ENCODE measurements at regions not wholly inside any gene's neighbourhood (a gene's known extent, or its start where the extent isn't known, plus 50 kb on each side); places are given as distances from the start of the nearest gene placed in this dataset.

DNA sequence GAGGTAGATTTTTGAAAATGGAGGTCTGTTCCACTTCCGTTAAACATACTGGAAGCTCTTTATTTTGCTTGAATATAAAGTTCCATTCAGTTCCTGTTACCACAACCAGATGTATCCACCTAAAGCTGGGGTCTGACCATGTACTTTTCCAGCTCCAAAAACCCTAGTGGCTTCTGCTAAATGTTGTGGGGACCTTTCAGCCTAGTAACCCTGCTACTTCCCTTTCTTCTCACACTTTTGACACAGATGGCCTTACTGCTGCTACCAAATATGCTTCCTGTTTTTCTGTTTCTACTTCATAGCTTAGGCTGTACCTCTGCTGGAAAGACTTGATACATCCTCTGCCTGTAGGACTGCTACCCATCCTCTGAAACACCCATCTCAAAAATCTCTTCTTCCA is 87.8 kb downstream of the COL6A6 start:
- no peak overlapping the region for H3K4me3 ChIP-seq (ENCODE audit: low read length in 3 of 3)
- H3K4me1 ChIP-seq (ENCODE audit: control insufficient read depth in 2 of 3, insufficient read depth in 2 of 3, low read depth in 1 of 3, low read length in 3 of 3), result no peaks in the 10 kb centered on the region
- H3K9ac ChIP-seq (ENCODE audit: low read length in 3 of 3), result no peak overlapping the region
- peaks cover 0 to 15% (median 3%) of the 10 kb centered on the region in 3 donors for H3K9me3 ChIP-seq (ENCODE audit: control insufficient read depth in 2 of 3, insufficient read depth in 1 of 3, low read length in 3 of 3)
- DNase-seq (no peak), FAIRE-seq (no peak)
- H3K36me3 ChIP-seq (ENCODE audit: control insufficient read depth in 2 of 3, insufficient read depth in 3 of 3, low read length in 3 of 3), result no peaks in the 10 kb centered on the region
- H3K27ac ChIP-seq (ENCODE audit: low read depth in 2 of 2, low read length in 2 of 2), result no peak overlapping the region
- intact Hi-C loops (cut with DNase I), result no loop called here
- H3K27me3 ChIP-seq (ENCODE audit: control insufficient read depth, insufficient read depth, low read length), result no peaks in the 10 kb centered on the region
- TF ChIP-seq, protein P1, sequence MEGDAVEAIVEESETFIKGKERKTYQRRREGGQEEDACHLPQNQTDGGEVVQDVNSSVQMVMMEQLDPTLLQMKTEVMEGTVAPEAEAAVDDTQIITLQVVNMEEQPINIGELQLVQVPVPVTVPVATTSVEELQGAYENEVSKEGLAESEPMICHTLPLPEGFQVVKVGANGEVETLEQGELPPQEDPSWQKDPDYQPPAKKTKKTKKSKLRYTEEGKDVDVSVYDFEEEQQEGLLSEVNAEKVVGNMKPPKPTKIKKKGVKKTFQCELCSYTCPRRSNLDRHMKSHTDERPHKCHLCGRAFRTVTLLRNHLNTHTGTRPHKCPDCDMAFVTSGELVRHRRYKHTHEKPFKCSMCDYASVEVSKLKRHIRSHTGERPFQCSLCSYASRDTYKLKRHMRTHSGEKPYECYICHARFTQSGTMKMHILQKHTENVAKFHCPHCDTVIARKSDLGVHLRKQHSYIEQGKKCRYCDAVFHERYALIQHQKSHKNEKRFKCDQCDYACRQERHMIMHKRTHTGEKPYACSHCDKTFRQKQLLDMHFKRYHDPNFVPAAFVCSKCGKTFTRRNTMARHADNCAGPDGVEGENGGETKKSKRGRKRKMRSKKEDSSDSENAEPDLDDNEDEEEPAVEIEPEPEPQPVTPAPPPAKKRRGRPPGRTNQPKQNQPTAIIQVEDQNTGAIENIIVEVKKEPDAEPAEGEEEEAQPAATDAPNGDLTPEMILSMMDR (IDR thresholded peaks at IDR 0.05; ENCODE audit: borderline replicate concordance, extremely low read depth, insufficient read depth), result no peak

DNA sequence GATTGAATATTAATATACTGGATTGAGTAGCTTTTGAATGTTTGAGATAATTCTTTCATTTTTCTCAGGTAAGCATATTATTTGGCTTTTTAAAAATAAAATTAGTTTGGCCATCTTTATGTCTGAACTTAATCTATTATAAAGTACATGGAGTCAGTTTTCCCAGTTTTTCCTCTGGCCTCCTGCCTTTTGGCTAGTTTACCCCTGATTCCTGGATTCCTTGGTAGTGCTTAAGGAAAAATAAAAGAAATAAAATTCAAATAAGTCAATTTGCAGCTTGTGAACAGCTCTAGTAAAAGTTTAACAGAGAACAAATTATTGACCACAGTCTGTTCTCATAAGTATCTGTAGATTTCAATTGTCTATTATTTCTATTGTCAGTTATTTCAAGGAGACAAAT is 89.4 kb downstream of the COL6A6 start:
- no peak overlapping the region for H3K9ac ChIP-seq (ENCODE audit: low read length in 3 of 3)
- no peak overlapping the region for H3K4me3 ChIP-seq (ENCODE audit: low read length in 3 of 3)
- DNase-seq (no peak), FAIRE-seq (no peak)
- no peaks in the 10 kb centered on the region for H3K36me3 ChIP-seq (ENCODE audit: control insufficient read depth in 2 of 3, insufficient read depth in 3 of 3, low read length in 3 of 3)
- H3K4me1 ChIP-seq (ENCODE audit: control insufficient read depth in 2 of 3, insufficient read depth in 2 of 3, low read depth in 1 of 3, low read length in 3 of 3), result no peaks in the 10 kb centered on the region
- H3K27ac ChIP-seq (ENCODE audit: low read depth in 2 of 2, low read length in 2 of 2), result no peak overlapping the region
- intact Hi-C loops (cut with DNase I), result no loop called here
- H3K27me3 ChIP-seq (ENCODE audit: control insufficient read depth, insufficient read depth, low read length), result no peaks in the 10 kb centered on the region
- TF ChIP-seq, protein P1 (IDR thresholded peaks at IDR 0.05; ENCODE audit: borderline replicate concordance, extremely low read depth, insufficient read depth), result no peak
- H3K9me3 ChIP-seq (ENCODE audit: control insufficient read depth in 2 of 3, insufficient read depth in 1 of 3, low read length in 3 of 3), result peaks cover 0 to 15% (median 3%) of the 10 kb centered on the region in 3 donors

DNA sequence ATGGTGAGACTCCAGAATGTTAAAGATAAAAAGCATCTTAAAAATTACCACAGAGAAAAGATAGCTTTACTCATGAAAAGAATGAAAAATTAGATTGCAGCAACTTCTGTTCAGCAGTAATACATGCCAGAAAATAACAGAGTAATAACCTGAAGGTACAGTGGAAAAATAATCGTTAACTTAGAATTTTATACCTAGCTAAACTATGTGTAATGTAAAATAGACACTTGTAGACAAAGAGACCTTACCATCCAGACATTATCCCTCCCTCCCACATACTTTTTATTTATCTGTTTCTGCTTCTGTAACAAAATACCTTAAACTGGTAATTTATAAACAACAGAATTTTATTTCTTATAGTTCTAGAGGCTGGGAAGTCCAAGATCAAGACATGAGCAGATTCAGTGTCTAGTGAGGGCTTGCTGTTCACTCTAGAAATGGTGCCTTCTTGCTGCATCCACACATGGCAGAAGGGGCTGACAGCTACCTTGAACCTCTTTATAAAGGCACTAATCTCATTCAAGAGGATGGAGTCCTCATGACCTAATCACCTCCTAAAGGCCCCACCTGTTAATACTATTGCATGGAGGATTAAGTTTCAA is 90.7 kb downstream of the COL6A6 start:
- intact Hi-C loops (cut with DNase I), result no loop called here
- no peak overlapping the region for H3K9ac ChIP-seq (ENCODE audit: low read length in 3 of 3)
- no peak for FAIRE-seq
- H3K36me3 ChIP-seq (ENCODE audit: control insufficient read depth in 2 of 3, insufficient read depth in 3 of 3, low read length in 3 of 3), result no peaks in the 10 kb centered on the region
- DNase-seq, result no peak
- H3K27ac ChIP-seq (ENCODE audit: low read depth in 2 of 2, low read length in 2 of 2), result no peak overlapping the region
- no peaks in the 10 kb centered on the region for H3K27me3 ChIP-seq (ENCODE audit: control insufficient read depth, insufficient read depth, low read length)
- TF ChIP-seq, protein P1 (IDR thresholded peaks at IDR 0.05; ENCODE audit: borderline replicate concordance, extremely low read depth, insufficient read depth), result no peak
- peaks cover 0 to 15% (median 3%) of the 10 kb centered on the region in 3 donors for H3K9me3 ChIP-seq (ENCODE audit: control insufficient read depth in 2 of 3, insufficient read depth in 1 of 3, low read length in 3 of 3)
- H3K4me3 ChIP-seq (ENCODE audit: low read length in 3 of 3), result no peak overlapping the region
- no peaks in the 10 kb centered on the region for H3K4me1 ChIP-seq (ENCODE audit: control insufficient read depth in 2 of 3, insufficient read depth in 2 of 3, low read depth in 1 of 3, low read length in 3 of 3)

Measured in kidney (tissue), 13 donors.